Epithelial cell of esophagus (primary cell): ENCODE measurements at regions not wholly inside any gene's neighbourhood (a gene's known extent, or its start where the extent isn't known, plus 50 kb on each side); places are given as distances from the start of the nearest gene placed in this dataset.
A peak's percentile ranks its signal among the peaks of the same experiment; 100 is the strongest.

Source experiments
- DNase-seq: peaks from one replicate; pipeline ENCODE4 v3.0.0; 2010; ENCODE audit warnings: low read depth
- H3K4me3 ChIP-seq: 2 replicates; pipeline ENCODE4 v1.5.1; 2011; ENCODE audit warnings: mild to moderate bottlenecking, low read length, control low read depth
- CTCF ChIP-seq: IDR thresholded peaks from 2 replicates; pipeline ENCODE4 v1.5.1; 2011; ENCODE audit warnings: low read depth, mild to moderate bottlenecking, low read length, control low read depth, inconsistent platforms; ENCODE audit not compliant: insufficient read depth; ENCODE audit errors: missing control alignments

- no peak for DNase-seq
- no peak overlapping the region for H3K4me3 ChIP-seq
- TF ChIP-seq CTCF = no peak
These were observed 578.4 kb upstream of the COX7C start for GRCh38 chr5:86039351-86039750.

GRCh38 chr5:86070719-86071118, 547.0 kb upstream of the COX7C start:
- no peak for TF ChIP-seq CTCF
- no peak for DNase-seq
- H3K4me3 ChIP-seq = no peak overlapping the region

- TF ChIP-seq CTCF = no peak
- no peak for DNase-seq
These were observed 543.4 kb upstream of the COX7C start for GRCh38 chr5:86074297-86074696.

GRCh38 chr5:86075139-86075538, 542.6 kb upstream of the COX7C start:
- no peak overlapping the region for H3K4me3 ChIP-seq
- DNase-seq = no peak
- no peak for TF ChIP-seq CTCF

More at GRCh38 chr5:86074297-86074696, 543.4 kb upstream of the COX7C start:
- no peak overlapping the region for H3K4me3 ChIP-seq

- TF ChIP-seq CTCF = no peak
- DNase-seq = peak; percentile 2
- H3K4me3 ChIP-seq = no peak overlapping the region
These were observed 522.6 kb upstream of the COX7C start for GRCh38 chr5:86095092-86095491.

GRCh38 chr5:86101966-86102365, 515.8 kb upstream of the COX7C start:
- no peak for DNase-seq
- no peak for TF ChIP-seq CTCF
- no peak overlapping the region for H3K4me3 ChIP-seq

GRCh38 chr5:86108825-86109224, 508.9 kb upstream of the COX7C start:
- TF ChIP-seq CTCF = no peak
- no peak for DNase-seq
- H3K4me3 ChIP-seq = no peak overlapping the region
